ENCODE measurements at regions not wholly inside any gene's neighbourhood (a gene's known extent, or its start where the extent isn't known, plus 50 kb on each side); places are given as distances from the start of the nearest gene placed in this dataset.
A peak's percentile ranks its signal among the peaks of the same experiment; 100 is the strongest.

DNA sequence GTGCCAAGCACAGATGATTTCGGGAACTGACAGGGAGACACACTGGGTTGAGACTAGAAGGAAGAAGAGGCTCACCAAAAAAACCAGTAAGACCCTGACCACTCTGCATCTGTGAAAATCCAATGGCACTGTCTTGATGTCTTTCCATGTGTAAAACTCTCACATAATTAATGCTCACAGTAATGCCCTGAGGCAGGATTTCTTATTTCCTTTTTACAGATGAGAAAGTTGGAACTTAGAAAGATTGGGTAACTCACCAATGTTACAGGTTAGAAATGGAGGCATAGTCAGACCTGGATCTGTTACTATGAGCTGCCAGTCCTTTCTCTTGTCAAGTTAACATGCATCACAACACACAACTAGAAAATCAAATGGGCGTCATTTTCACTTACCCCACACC is 151.0 kb upstream of the MCHR2 start:
- DNase-seq (ENCODE audit: low read depth in 3 of 3, low spot score in 2 of 3): no peak

DNA sequence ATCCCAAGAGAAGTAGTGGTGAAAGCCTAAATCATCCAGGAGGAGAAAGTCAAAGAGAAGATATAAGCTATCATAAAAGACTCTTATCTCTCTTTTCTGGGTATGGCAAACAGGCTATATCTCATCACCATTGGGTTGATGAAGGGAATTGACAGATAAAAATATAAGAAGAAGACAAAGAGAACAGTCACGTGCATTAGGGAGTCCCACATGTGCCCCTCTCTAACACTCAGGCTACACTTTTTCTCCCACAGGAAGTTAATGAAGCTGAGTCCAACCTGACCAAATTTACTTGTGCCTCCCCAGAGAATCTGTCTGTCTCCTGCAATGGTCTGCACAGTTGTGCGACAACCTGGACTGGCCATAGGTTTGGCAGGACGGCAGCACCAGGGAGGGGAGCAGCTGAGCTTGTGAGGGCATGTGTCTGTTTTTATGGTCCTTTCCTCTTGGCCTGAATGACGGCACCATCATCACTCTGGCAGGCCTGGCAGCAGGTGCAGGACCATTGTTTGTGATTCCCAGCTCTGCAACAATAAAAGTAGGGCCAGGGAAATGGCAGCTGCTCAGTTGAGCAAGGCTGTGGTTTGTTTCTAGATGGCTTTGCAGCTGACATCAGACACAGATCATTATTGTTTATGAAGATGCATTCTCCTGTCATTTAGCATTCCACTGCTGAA is 144.5 kb upstream of the MCHR2 start:
- no peak for DNase-seq (ENCODE audit: low read depth in 3 of 3, low spot score in 2 of 3)

DNA sequence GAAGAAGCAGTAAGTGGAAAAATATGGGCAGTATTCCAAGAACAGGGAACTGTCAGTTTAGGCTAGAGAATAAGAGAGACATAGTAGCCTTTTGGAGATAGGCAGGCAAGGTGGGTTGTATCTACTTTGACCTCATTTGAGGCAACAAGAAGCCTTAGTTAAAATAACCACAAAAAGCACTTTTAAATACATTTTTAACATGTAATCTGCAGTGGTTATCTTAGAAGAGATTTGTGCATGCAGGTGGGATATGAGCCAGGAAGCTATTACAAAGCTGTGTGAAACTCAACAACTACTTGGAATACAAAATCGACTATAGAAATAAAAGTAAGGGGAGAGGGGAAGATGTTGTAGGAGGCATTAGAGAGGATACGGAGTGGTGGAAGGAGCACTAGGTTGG is 143.7 kb upstream of the MCHR2 start:
- no peak for DNase-seq (ENCODE audit: low read depth in 3 of 3, low spot score in 2 of 3)

DNA sequence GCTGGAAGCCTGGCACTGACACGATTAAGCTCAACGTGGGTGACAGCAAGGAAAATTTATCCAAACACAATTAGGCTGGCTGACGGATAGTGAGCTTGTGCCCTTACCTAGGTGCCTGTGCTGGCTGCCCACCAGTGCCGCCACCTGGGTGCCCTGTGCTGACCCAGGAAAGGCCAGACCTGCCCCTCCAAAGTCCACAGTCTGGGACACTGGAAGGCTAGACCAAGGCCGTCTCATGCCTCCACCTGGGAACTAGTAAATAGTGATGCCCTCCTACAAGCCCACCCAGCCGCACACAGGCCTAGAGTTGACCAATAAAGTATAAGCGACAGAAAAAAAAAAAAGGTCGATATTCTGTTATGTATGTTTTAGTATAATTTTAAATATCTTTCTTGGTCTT is 142.6 kb upstream of the MCHR2 start:
- DNase-seq (ENCODE audit: low read depth in 3 of 3, low spot score in 2 of 3): no peak

DNA sequence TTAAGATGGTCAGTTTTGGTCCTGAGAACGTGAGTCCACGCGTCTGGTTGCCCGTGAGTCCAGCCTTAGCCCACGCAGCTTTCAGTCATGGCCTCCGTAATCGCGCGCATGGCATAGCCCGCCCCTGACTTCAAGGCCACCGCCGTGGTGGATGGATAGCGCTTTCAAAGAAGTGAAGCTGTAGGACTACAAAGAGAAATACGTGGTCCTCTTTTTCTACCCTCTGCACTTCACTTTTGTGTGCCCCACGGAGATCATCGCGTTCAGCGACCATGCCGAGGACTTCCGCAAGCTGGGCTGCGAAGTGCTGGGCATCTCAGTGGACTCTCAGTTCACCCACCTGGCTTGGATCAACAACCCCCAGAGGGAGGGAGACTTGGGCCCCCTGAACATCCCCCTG is 142.0 kb upstream of the MCHR2 start:
- DNase-seq (ENCODE audit: low read depth in 3 of 3, low spot score in 2 of 3): no peak

DNA sequence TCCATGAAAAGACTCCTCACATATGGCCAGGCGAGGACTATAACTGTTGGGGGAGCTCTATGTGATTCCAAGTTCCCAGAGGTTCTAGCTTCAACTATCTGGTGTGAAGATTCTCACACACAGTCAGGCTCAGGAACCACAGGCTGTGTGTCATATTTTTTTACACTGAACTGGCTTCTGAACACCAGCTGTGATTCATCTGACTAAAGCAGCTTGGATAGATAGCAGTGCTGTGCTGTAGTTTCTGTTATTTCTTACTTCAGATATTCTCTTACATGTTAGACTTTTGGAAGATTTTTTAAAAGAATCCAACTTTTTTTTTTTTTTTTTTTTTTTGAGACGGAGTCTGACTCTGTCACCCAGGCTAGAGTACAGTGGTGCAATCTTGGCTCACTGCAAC is 140.7 kb upstream of the MCHR2 start:
- no peak for DNase-seq (ENCODE audit: low read depth in 3 of 3, low spot score in 2 of 3)

DNA sequence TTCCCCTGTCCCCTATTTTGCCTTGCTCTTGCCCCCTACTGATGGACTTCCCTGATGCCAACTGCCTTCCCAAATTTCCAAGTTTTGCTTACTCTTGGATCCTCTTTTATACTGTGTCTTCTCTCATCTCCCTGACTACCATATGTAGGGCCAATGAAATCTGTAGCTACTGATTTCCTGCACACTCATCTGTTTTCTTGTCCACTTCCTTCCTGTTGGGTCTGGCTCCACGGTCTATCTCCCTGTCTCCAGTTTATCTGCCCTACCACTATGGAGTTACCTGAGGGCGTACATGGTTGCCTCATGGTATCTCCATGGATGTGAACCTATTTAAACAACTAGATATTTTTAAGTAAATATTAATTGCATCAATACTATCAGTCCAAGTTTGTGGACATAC is 140.3 kb upstream of the MCHR2 start:
- no peak for DNase-seq (ENCODE audit: low read depth in 3 of 3, low spot score in 2 of 3)

DNA sequence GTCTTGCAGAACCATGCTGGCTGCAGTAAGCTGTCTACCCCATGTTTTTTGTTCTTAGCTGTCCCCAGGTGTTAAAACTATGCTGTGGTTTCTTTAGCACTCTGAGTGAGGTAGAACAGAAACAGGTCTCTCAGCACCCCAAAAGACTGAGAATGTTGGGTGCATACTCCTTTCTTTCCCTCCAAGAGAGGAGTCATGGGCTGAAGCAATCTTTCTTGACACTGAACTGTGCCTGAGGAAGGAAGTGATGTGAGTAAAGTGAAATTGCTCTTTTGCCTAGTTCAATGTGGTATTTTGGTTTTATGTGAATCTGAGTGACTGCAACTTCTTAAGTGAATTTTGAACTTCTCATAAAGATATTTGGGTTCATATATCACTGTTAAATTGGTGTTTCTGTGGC is 138.0 kb upstream of the MCHR2 start:
- no peak for DNase-seq (ENCODE audit: low read depth in 3 of 3, low spot score in 2 of 3)

DNA sequence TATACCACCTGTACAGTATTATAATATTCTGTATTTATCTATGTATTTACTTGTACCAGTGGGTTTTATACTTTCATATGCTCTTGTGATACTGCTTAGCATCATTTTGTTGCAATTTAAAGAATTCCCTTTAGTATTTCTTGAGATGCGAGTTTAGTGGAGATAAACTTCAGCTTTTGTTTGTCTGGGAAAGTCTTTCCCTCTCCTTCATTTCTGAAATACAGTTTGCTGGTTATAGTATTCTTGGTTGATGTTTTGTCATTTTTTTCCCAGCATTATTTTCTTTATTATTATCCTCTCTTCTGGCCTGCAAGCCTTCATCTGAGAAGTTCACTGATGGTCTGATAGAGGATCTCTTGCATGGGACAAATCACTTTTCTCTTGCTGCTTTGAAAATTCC is 136.6 kb upstream of the MCHR2 start:
- DNase-seq (ENCODE audit: low read depth in 3 of 3, low spot score in 2 of 3): no peak

DNA sequence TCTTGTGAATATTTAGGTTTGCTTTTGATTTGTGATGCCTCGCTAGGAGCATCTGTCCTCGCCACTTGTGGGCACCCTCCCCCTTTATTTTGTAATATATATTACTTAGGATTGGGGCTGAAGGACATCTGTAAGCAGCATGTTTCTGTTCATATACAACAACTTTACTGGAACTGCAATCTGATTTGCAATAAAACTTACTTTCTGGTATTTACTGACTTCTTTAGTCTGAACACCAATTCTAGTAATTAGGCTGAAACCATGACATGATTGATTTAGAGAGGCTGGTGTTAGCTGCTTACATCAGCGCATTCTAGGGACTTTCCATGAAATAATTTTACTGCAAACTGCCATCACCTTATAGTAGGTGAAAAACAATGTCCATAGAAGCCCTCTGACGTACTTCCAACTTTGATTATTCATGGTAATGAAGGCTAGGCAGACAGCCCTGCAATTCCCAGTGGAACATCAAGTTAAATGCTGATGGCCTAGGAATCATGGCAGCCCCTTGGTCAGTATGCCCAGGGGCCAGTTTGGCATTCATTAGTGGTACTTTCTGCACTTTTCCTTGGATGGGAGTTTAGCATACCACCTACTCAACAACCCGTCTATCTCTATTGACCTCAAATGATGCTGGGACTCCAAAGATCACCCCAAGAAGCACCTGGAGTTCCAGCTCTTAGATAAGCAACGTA is 132.9 kb upstream of the MCHR2 start:
- no peak for DNase-seq (ENCODE audit: low read depth in 3 of 3, low spot score in 2 of 3)

DNA sequence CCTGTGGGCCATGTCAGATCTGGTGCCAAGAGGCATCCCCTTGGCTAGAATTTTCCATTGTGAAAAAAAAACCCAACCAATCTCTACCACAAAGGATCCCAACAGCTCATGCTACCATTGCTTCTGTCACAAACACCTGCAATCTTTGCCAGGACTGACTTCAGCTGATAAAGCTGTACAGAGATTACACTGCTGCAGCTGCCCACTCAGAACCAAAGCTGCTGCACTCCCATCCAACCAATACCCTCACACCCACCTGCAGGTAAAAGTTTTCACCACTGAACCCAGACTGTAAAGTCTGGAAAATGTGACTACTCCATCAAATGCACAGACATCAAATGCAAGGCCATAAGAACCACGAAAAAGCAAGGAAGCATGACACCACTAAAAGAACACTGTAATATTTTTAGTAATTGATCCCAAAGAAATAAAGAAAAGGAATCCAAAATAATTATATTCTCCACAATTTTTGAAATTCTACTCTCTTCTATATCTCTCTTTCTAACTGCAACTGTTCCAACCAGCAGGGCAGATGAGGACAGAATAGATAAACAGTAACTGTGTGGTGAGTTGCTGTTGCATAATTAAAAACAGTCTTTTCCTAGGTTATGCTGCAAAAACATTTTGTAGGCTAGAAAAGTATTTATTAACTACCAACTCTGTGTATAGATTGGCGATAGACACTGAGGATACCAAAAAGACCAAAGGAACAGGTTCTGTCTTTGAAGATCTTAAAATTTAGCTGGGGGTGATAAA is 128.0 kb upstream of the MCHR2 start:
- DNase-seq (ENCODE audit: low read depth in 3 of 3, low spot score in 2 of 3): no peak

DNA sequence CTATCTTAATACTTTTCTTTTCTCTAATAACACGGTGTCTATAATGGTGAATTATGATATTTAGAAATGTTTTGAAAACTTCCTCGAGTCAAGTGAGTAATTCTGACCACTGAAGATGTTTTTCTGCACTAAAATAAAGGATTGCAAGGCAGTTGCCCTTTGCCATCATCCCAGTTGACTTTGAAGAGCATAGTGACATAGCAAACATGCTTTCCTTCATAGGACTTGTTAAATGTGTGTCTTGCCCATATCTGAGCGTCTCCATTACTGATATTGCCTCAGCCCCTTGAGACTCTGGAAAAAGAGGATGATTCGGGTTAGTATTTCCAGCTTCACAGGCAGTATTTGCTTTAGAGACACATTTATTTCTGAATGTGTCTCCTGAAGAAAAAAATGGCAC is 125.2 kb upstream of the MCHR2 start:
- DNase-seq (ENCODE audit: low read depth in 3 of 3, low spot score in 2 of 3): no peak

DNA sequence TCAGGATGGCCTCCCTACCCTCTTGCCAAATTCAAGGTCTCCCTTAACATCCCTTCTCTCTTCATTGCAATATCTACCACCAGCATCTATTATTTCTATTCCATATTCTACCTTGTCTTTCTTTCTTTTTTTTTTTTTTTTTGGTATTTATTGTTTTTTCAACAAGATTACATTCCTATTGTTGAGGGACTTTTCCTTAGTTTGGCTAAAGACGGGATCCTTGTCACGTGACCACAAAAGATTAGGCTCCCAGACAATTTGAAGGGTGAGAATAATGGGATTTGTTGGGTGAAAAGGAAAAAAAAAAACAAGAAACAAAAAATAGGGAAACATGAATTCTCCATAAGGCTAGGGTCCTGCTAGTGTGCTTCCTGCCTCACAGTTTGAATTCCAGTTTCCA is 124.3 kb upstream of the MCHR2 start:
- DNase-seq (ENCODE audit: low read depth in 3 of 3, low spot score in 2 of 3): no peak

DNA sequence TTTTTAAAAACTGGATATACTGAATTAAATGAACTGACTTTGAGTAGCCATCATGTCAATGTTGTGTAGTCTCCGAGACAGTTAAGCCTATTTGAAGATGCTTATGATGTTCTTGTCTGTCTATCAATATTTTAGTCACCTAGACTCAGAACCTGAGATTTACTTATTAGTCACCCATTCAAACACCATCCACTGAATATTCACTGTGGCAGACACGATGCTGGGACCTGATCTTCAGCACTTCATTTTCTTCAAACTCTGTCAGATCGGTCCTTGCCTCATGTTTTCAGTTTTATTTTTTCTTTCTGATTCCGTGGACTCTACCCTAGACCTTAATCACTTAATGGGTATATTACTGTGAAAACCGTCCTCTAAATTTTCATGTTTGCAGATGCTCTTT is 123.7 kb upstream of the MCHR2 start:
- no peak for DNase-seq (ENCODE audit: low read depth in 3 of 3, low spot score in 2 of 3)

DNA sequence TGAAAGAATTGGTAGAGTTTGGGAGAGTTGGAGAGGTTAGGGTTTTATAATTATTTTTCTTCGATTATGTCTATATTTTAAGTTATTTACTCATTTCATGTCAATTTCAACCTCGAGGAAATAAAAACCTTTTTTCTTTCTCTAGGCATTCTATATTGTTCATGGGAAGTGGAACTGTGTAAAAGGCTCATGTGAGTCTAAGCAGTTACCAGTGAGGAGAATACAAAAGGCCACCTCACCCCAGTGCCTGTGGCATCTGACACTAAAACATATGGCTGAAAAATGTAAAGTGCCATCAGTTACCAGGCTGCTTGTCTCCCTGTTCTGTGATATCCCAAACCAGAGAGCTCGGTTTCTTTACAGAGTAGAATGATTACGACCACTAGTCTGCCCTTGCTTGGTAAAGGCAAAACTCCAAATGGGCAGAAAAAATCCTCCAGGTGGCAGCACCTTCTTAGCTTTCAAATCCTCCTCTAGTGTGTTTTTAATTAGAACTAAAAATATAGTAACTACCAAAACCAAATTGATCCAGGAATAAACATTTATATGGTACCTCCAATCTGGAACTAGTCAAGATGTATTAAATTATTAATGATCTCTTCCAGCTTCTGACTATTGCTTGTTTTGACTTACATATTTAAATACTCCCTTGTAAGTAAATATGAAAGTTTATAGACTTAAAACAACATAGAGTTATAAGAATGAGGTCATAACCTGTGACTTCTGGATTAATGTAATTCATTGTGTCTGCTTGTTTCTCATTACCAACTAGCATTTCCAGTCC is 122.6 kb upstream of the MCHR2 start:
- DNase-seq (ENCODE audit: low read depth in 3 of 3, low spot score in 2 of 3): peak; percentile 51 to 61 (median 53)

DNA sequence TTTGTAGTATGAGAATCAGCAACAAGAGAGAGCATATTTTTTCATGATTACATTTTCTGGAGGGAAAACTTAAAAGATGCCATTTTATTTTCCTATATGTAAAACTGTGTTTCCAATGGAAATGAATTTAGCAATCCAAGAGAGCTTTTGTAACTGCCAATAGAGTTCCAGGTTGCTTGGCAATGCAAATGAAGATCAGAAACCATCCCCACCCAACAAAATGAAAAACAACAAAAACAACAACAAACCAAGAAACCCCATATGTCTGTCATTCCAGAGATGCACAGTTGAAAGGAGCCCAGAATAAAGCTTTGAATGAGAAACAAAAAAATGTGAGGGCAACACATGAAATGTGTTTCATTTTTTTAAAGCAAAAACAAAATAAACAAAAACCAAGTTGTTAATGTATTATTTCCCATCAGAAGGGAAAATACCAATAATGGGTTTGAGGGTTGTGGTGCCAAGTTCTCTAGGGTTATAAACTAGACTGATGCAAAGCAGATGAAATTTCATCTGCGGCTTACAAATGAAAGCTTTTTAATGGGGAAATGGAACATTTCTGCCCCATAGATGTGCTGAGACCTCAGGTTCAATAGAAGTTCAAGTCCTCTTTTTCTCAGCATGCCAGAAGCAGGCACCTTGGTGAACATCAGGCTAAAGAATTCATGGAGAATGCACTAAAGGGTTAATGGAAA is 121.5 kb upstream of the MCHR2 start:
- no peak for DNase-seq (ENCODE audit: low read depth in 3 of 3, low spot score in 2 of 3)

DNA sequence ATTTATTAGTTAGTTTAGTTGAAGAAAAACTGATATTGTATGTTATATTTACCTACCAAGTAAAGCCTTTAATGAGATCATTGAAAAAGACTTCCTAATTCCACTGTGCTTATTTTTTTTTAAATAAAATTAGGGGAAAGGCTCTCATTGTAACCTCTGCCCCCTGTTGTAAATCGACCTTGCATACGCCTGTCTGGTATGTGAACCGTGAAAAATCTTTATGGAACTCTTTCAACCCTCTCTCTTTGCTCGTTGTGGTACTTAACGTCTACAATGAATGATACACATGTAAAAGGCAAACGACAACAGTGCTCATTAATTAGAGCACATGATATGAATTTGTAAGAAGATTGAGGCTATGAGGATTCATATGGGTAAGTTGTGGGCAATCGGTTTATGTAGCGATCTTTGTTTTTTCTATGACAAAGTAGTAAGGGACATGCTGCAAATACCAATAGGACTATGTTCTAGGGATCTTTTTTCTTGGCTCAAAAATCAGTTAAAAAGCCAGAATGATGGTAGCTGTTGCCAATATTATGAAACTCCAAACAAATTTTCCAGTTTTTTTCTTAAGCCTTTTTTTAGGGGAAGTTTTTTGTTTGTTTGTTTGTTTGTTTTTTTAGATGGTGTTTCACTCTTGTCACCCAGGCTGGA is 119.0 kb upstream of the MCHR2 start:
- DNase-seq (ENCODE audit: low read depth in 3 of 3, low spot score in 2 of 3): no peak

DNA sequence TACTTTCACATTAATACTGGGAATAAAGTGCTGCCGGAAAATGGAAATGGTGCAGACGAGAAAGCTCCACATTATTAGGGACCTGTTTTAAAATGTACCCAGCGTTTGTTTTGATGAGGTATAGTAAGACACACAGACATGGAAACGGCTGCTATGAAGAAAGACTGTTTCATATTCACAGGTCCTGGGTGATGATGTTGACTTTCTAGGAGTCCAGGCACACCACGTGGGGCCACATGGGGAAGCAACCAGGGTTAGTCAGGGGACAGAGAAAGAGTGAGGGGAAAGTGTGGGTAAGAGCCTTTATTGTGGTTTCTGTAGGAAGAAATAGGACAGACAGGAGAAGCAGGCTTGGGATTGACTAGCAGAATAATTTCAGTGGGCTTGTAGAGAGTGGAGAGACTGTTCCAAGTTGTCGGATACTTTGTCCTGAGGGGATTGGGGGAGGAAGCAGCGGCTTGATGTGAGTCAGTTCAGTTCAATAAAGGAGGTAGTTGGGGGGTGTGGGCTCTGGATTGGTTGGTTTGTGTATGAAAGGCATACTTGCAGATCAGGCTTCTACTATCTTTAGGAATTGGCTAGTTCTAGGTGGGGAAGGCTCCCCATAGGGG is 112.0 kb upstream of the MCHR2 start:
- DNase-seq (ENCODE audit: low read depth in 3 of 3, low spot score in 2 of 3): no peak

DNA sequence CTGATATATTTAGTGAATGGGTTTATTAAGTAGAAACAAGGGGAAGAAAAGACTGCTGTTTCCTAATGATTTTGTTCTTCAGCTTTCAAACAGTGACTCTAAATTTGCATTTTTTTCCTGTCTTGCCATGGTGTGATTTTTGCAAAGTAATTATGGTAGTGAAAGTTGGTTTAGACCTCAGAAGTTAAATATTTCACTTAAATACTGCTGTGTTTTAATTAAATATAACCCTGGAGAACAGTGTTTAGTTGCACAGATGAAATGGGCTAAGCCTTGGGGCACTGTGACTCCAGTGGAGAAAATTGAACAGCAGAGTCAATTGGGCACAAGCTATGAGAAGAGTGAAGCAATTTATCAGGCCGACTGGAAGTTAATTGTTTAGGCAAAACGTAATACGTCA is 111.1 kb upstream of the MCHR2 start:
- no peak for DNase-seq (ENCODE audit: low read depth in 3 of 3, low spot score in 2 of 3)

DNA sequence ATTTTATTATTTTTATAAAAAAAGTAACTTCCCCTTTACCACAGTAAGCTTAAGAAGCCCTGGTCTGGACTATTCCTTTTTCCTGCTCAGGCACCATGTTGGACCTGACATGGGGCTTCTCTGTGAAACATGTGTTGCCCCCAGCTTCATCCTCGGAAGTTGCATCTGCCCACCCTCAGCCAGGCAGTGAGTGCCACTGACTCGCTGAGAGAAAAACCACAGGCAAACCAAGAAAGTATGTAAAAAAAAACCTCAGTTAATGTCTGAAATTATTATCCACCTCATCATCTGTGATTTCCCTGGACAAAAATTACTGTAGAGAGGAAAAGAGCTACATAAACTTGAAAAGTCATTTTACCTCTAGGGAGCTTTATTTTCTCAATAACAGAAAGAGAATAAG is 109.9 kb upstream of the MCHR2 start:
- DNase-seq (ENCODE audit: low read depth in 3 of 3, low spot score in 2 of 3): no peak
